ENCODE measurements at regions not wholly inside any gene's neighbourhood (a gene's known extent, or its start where the extent isn't known, plus 50 kb on each side); places are given as distances from the start of the nearest gene placed in this dataset.

GRCh38 chr12:58670623-58671022, 249.7 kb downstream of the LRIG3 start:
- TF ChIP-seq CTCF (IDR thresholded peaks at IDR 0.05) = no peak

GRCh38 chr12:58671196-58671595, 249.1 kb downstream of the LRIG3 start:
- no peak for TF ChIP-seq CTCF (IDR thresholded peaks at IDR 0.05)

GRCh38 chr12:58673021-58673420, 247.3 kb downstream of the LRIG3 start:
- no peak for TF ChIP-seq CTCF (IDR thresholded peaks at IDR 0.05)

GRCh38 chr12:58678753-58679152, 241.6 kb downstream of the LRIG3 start:
- TF ChIP-seq CTCF (IDR thresholded peaks at IDR 0.05) = no peak

GRCh38 chr12:58681730-58682129, 238.6 kb downstream of the LRIG3 start:
- peak; percentile 73 for TF ChIP-seq CTCF (IDR thresholded peaks at IDR 0.05)

- no peak for TF ChIP-seq CTCF (IDR thresholded peaks at IDR 0.05)
Measured at GRCh38 chr12:58695263-58695662, 225.0 kb downstream of the LRIG3 start.

GRCh38 chr12:58701536-58701935, 218.8 kb downstream of the LRIG3 start:
- TF ChIP-seq CTCF (IDR thresholded peaks at IDR 0.05) = no peak

GRCh38 chr12:58703866-58704265, 216.4 kb downstream of the LRIG3 start:
- TF ChIP-seq CTCF (IDR thresholded peaks at IDR 0.05) = no peak

Measured in LNCAP (cell line).